BJ (cell line): ENCODE measurements at regions not wholly inside any gene's neighbourhood (a gene's known extent, or its start where the extent isn't known, plus 50 kb on each side); places are given as distances from the start of the nearest gene placed in this dataset.

Source experiments
- CTCF ChIA-PET: fragments of 350-600 bp; formaldehyde crosslinking; extraction: SDS; loops from one replicate; lab custom pipeline; 2021; ENCODE audit warnings: antibody characterized with exemption, inconsistent platforms; lab: Yijun Ruan, JAX
- POLR2A ChIA-PET: fragments of 300-600 bp; sonication (Branson Sonifier 250); formaldehyde crosslinking; extraction: SDS; loops from one replicate; lab custom pipeline; 2021; ENCODE audit warnings: antibody characterized with exemption; lab: Charles Lee
- DNase-seq: peaks from one replicate; pipeline ENCODE4 v3.0.0-alpha.2; 2011; ENCODE audit warnings: low read depth
- H3K27me3 ChIP-seq: 2 replicates; pipeline ENCODE4 v1.6.0; 2011; ENCODE audit warnings: low read length; ENCODE audit not compliant: control insufficient read depth, insufficient read depth
- H3K36me3 ChIP-seq: 2 replicates; pipeline ENCODE4 v1.5.1; 2011; ENCODE audit warnings: low read length; ENCODE audit not compliant: control insufficient read depth, insufficient read depth
- H3K4me3 ChIP-seq: 2 replicates; pipeline ENCODE4 v1.5.1; 2011; ENCODE audit warnings: low read depth, mild to moderate bottlenecking, control low read depth, low read length
- CTCF ChIP-seq: IDR thresholded peaks from 2 replicates; pipeline ENCODE4 v1.5.1; 2011; ENCODE audit warnings: low read depth, mild to moderate bottlenecking, control low read depth, inconsistent platforms, low read length, moderate library complexity; ENCODE audit not compliant: insufficient read depth

- CTCF ChIA-PET = no interaction called here
- no peak for DNase-seq
- POLR2A ChIA-PET = no interaction called here
- no peak for TF ChIP-seq CTCF
- H3K27me3 ChIP-seq = no peaks in the 10 kb centered on the region
- H3K4me3 ChIP-seq = no peak overlapping the region
- no peaks in the 10 kb centered on the region for H3K36me3 ChIP-seq
These were observed 116.6 kb downstream of the ATXN3L start for GRCh38 chrX:13203271-13203670.

GRCh38 chrX:13201605-13202219 lies 118.1 kb downstream of the ATXN3L start:
- Histone ChIP-seq H3K27me3 (no peaks in the 10 kb centered on the region), H3K36me3 (no peaks in the 10 kb centered on the region), H3K4me3 (no peak overlapping the region)
- ChIA-PET CTCF (no interaction called here), POLR2A (no interaction called here)
- no peak for DNase-seq
- no peak for TF ChIP-seq CTCF

GRCh38 chrX:13200398-13200797 lies 119.5 kb downstream of the ATXN3L start:
- ChIA-PET CTCF (no interaction called here), POLR2A (no interaction called here)
- TF ChIP-seq CTCF = no peak
- no peak overlapping the region for H3K4me3 ChIP-seq
- H3K27me3 ChIP-seq = no peaks in the 10 kb centered on the region
- no peak for DNase-seq
- no peaks in the 10 kb centered on the region for H3K36me3 ChIP-seq

DNA sequence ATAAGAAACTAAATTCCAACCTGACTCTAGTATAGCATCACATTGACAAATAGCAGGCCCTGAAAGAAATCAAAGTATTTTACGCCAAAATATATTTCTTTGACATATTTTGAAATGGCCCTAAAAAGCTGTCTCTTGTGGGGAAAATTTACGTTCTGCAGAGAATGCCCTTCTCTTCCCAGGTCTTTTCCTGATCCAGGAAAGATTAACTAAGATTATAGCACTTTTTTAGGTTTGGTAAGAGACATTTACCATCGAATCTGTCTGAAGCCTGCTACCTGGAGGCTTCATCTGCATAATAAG lies 121.1 kb downstream of the ATXN3L start:
- POLR2A ChIA-PET = no interaction called here
- CTCF ChIA-PET = no interaction called here

DNA sequence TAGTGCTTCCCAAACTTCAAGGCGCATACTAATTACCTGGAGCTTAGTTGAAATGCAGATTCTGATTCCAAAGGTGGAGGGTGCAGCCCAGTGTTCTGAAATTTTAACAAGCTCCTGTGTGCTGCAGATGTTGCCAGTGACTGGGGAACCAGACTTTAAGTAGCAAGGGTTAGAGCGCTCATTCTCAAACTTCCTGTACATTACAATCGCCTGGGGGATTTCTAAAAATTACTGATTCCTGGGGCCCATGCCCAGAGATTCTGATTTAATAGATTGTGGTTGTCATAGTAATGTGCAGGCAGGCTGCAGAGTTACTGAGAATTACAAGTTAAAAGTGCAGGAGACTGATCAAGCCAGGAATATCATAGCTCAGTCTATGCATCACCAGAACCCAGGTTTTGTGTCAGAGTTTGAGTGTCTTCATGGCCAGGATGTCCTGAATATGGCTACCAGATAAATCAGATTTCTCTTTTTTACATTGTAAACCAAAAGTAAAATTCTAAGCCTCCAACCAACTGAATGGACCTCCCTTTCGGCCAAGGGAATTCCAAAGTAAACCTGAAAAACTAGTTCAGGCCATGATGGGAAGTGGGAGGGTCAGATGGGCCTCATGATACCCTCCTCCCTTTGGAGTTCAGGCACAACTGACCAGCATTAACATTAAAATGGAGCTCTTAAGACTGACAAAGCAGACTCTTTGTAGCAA lies 121.6 kb downstream of the ATXN3L start:
- Histone ChIP-seq H3K36me3 (no peaks in the 10 kb centered on the region), H3K27me3 (no peaks in the 10 kb centered on the region), H3K4me3 (no peak overlapping the region)
- POLR2A ChIA-PET = no interaction called here
- DNase-seq = no peak
- CTCF ChIA-PET = no interaction called here
- no peak for TF ChIP-seq CTCF

More for the DNA sequence above, 121.1 kb downstream of the ATXN3L start:
- H3K4me3 ChIP-seq = no peak overlapping the region
- no peaks in the 10 kb centered on the region for H3K27me3 ChIP-seq
- no peak for DNase-seq
- H3K36me3 ChIP-seq = no peaks in the 10 kb centered on the region
- TF ChIP-seq CTCF = no peak
